ENCODE measurements at regions not wholly inside any gene's neighbourhood (a gene's known extent, or its start where the extent isn't known, plus 50 kb on each side); places are given as distances from the start of the nearest gene placed in this dataset.

GRCh38 chr3:65170390-65171042, 482.7 kb upstream of the ADAMTS9 start:
- TF ChIP-seq CTCF (IDR thresholded peaks at IDR 0.05; ENCODE audit: low read depth, low read length, missing control alignments) = peak; percentile 59
- H3K27me3 ChIP-seq (replicated peaks) = no peaks in the 10 kb centered on the region
- no peak overlapping the region for H3K4me3 ChIP-seq (ENCODE audit: low read depth, low read length)
- H3K36me3 ChIP-seq (replicated peaks) = no peaks in the 10 kb centered on the region
- H3K27ac ChIP-seq = no peak overlapping the region
- in situ Hi-C loops (cut with HindIII; ENCODE audit: low pct_ligation_motif_present, low sequenced_read_pairs) = no loop called here
- DNase-seq = peak; percentile 94

GRCh38 chr3:65169961-65170360, 482.2 kb upstream of the ADAMTS9 start:
- TF ChIP-seq CTCF (IDR thresholded peaks at IDR 0.05; ENCODE audit: low read depth, low read length, missing control alignments) = no peak
- H3K27ac ChIP-seq = no peak overlapping the region
- in situ Hi-C loops (cut with HindIII; ENCODE audit: low pct_ligation_motif_present, low sequenced_read_pairs) = no loop called here
- no peak for DNase-seq
- H3K36me3 ChIP-seq (replicated peaks) = no peaks in the 10 kb centered on the region
- no peaks in the 10 kb centered on the region for H3K27me3 ChIP-seq (replicated peaks)
- no peak overlapping the region for H3K4me3 ChIP-seq (ENCODE audit: low read depth, low read length)

- Histone ChIP-seq H3K27me3 (replicated peaks) (no peaks in the 10 kb centered on the region), H3K27ac (no peak overlapping the region), H3K4me3 (ENCODE audit: low read depth, low read length) (no peak overlapping the region), H3K36me3 (replicated peaks) (no peaks in the 10 kb centered on the region)
- no peak for TF ChIP-seq CTCF (IDR thresholded peaks at IDR 0.05; ENCODE audit: low read depth, low read length, missing control alignments)
- DNase-seq = no peak
- in situ Hi-C loops (cut with HindIII; ENCODE audit: low pct_ligation_motif_present, low sequenced_read_pairs) = no loop called here
Observed at GRCh38 chr3:65168547-65168946, 480.7 kb upstream of the ADAMTS9 start.

GRCh38 chr3:65166531-65166930, 478.7 kb upstream of the ADAMTS9 start:
- TF ChIP-seq CTCF (IDR thresholded peaks at IDR 0.05; ENCODE audit: low read depth, low read length, missing control alignments) = no peak
- no peaks in the 10 kb centered on the region for H3K27me3 ChIP-seq (replicated peaks)

GRCh38 chr3:65158023-65158422, 470.2 kb upstream of the ADAMTS9 start:
- no peaks in the 10 kb centered on the region for H3K36me3 ChIP-seq (replicated peaks)
- no peaks in the 10 kb centered on the region for H3K27me3 ChIP-seq (replicated peaks)
- in situ Hi-C loops (cut with HindIII; ENCODE audit: low pct_ligation_motif_present, low sequenced_read_pairs) = no loop called here
- H3K4me3 ChIP-seq (ENCODE audit: low read depth, low read length) = no peak overlapping the region
- H3K27ac ChIP-seq = no peak overlapping the region
- no peak for TF ChIP-seq CTCF (IDR thresholded peaks at IDR 0.05; ENCODE audit: low read depth, low read length, missing control alignments)
- no peak for DNase-seq

More at GRCh38 chr3:65166531-65166930, 478.7 kb upstream of the ADAMTS9 start:
- Histone ChIP-seq H3K4me3 (ENCODE audit: low read depth, low read length) (no peak overlapping the region), H3K27ac (no peak overlapping the region), H3K36me3 (replicated peaks) (no peaks in the 10 kb centered on the region)
- no peak for DNase-seq
- in situ Hi-C loops (cut with HindIII; ENCODE audit: low pct_ligation_motif_present, low sequenced_read_pairs) = no loop called here

Measured in brain microvascular endothelial cell (primary cell).